ENCODE measurements at regions not wholly inside any gene's neighbourhood (a gene's known extent, or its start where the extent isn't known, plus 50 kb on each side); places are given as distances from the start of the nearest gene placed in this dataset.

DNA sequence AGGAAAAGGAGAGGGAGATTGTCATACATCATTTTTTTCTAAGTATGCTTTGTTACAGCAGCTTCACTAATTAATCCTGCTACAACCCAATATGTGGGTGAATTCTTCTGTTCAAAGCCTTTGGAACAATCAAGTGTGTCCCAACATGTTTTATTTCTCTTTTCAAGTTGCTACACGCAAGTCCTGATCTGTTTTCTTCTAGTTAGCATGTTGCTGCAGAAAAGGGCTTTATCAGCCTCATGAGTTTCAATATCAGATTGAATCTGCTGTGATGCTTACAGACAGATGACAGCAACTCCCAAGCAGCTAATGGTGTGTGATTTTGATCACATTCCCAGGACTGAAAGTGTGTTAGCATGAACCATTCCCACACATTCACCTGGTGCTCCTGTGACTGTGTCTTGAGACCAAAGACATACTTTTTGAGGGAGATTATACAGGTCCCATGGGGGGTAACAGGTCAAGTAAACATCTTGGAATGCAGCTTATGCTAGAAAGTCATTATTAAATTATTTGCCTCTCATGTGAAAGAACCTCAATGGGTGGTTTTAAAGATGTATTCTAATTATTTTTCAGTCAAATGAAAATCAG is 96.9 kb upstream of the KCNJ16 start:
- ATAC-seq (no peak), FAIRE-seq (no peak), DNase-seq (ENCODE audit: low spot score) (no peak)
- no TSS peak for BruUV-seq (replicated peaks)
- in situ Hi-C loops (cut with HindIII; ENCODE audit: extremely low pct_ligation_motif_present, low pct_unique_long_range_greater_than_20kb) (no loop called here), intact Hi-C loops (cut with micrococcal nuclease; ENCODE audit: unreplicated experiment) (no loop called here)
- ChIA-PET CTCF (ENCODE audit: low intra/inter-chr PET ratio, low total read pairs) (no interaction called here), POLR2A (no interaction called here)
- Histone ChIP-seq H3K36me3 (replicated peaks in 1 of 2; ENCODE audit: control insufficient read depth in 1 of 2, insufficient read depth in 2 of 2, low read length in 2 of 2) (no peaks in the 10 kb centered on the region), H4K20me1 (ENCODE audit: insufficient read depth, low read length) (no peaks in the 10 kb centered on the region), H3K27me3 (ENCODE audit: control insufficient read depth in 1 of 2, insufficient read depth in 2 of 2, low read length in 2 of 2) (no peaks in the 10 kb centered on the region), H3K9ac (ENCODE audit: insufficient read depth, low read depth, low read length) (no peak overlapping the region), H2AFZ (ENCODE audit: low read length) (no peak overlapping the region), H3K4me3 (replicated peaks in 1 of 3; ENCODE audit: insufficient read depth in 1 of 3, low read depth in 2 of 3, low read length in 3 of 3) (no peak overlapping the region), H3K79me2 (ENCODE audit: insufficient read depth, low read length) (no peaks in the 10 kb centered on the region), H3K27ac (ENCODE audit: extremely low read length, insufficient read depth, low read length) (no peak overlapping the region), H3K4me1 (ENCODE audit: insufficient read depth, low read length) (no peaks in the 10 kb centered on the region), H3K4me2 (ENCODE audit: low read depth, low read length) (no peak overlapping the region), H3K9me3 (ENCODE audit: low read length) (peaks cover 96% of the 10 kb centered on the region)
- no peak for TF ChIP-seq ZNF350 (CRISPR knock-in tag; IDR thresholded peaks at IDR 0.05; ENCODE audit: borderline replicate concordance, low read depth)
- no peak for TF ChIP-seq MAFF (IDR thresholded peaks at IDR 0.05; ENCODE audit: low read depth, low read length)
- TF ChIP-seq, protein P1, sequence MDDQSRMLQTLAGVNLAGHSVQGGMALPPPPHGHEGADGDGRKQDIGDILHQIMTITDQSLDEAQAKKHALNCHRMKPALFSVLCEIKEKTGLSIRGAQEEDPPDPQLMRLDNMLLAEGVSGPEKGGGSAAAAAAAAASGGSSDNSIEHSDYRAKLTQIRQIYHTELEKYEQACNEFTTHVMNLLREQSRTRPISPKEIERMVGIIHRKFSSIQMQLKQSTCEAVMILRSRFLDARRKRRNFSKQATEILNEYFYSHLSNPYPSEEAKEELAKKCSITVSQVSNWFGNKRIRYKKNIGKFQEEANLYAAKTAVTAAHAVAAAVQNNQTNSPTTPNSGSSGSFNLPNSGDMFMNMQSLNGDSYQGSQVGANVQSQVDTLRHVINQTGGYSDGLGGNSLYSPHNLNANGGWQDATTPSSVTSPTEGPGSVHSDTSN (CRISPR knock-in tag; IDR thresholded peaks at IDR 0.05; ENCODE audit: borderline replicate concordance), result no peak
- no peak for TF ChIP-seq ZNF724P (CRISPR knock-in tag; IDR thresholded peaks at IDR 0.05; ENCODE audit: borderline replicate concordance)
- TF ChIP-seq, protein P2, sequence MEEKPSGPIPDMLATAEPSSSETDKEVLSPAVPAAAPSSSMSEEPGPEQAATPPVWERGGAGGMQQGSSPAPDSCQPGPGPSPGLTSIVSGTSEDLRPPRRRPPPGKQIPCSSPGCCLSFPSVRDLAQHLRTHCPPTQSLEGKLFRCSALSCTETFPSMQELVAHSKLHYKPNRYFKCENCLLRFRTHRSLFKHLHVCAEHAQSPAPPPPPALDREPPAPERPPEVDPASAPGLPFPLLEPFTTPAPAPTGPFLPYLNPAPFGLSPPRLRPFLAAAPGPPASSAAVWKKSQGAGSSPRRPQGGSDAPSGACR (CRISPR knock-in tag; IDR thresholded peaks at IDR 0.05), result no peak
- TF ChIP-seq, protein P3, sequence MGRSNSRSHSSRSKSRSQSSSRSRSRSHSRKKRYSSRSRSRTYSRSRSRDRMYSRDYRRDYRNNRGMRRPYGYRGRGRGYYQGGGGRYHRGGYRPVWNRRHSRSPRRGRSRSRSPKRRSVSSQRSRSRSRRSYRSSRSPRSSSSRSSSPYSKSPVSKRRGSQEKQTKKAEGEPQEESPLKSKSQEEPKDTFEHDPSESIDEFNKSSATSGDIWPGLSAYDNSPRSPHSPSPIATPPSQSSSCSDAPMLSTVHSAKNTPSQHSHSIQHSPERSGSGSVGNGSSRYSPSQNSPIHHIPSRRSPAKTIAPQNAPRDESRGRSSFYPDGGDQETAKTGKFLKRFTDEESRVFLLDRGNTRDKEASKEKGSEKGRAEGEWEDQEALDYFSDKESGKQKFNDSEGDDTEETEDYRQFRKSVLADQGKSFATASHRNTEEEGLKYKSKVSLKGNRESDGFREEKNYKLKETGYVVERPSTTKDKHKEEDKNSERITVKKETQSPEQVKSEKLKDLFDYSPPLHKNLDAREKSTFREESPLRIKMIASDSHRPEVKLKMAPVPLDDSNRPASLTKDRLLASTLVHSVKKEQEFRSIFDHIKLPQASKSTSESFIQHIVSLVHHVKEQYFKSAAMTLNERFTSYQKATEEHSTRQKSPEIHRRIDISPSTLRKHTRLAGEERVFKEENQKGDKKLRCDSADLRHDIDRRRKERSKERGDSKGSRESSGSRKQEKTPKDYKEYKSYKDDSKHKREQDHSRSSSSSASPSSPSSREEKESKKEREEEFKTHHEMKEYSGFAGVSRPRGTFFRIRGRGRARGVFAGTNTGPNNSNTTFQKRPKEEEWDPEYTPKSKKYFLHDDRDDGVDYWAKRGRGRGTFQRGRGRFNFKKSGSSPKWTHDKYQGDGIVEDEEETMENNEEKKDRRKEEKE (IDR thresholded peaks at IDR 0.05), result no peak
- TF ChIP-seq KLF12 (CRISPR knock-in tag; IDR thresholded peaks at IDR 0.05; ENCODE audit: borderline replicate concordance), result no peak
- TF ChIP-seq PPARG (CRISPR knock-in tag; conservative IDR thresholded peaks at IDR 0.05), result no peak
- no peak for TF ChIP-seq ZNF354B (CRISPR knock-in tag; IDR thresholded peaks at IDR 0.05)
- no peak for TF ChIP-seq ONECUT2 (CRISPR knock-in tag; IDR thresholded peaks at IDR 0.05)
- WGBS (ENCODE audit: low lambda C conversion rate), result 6% methylated on average over 1 of the region's 1 CpG

Data from HepG2 (cell line).